Prostate gland (tissue), 1 donor: ENCODE measurements at regions not wholly inside any gene's neighbourhood (a gene's known extent, or its start where the extent isn't known, plus 50 kb on each side); places are given as distances from the start of the nearest gene placed in this dataset.

Experiments
- POLR2A ChIP-seq: fragments of 450-650 bp; IDR thresholded peaks from one replicate; pipeline ENCODE4 v1.6.1; 2016; ENCODE audit warnings: antibody characterized with exemption, mild to moderate bottlenecking
- POLR2AphosphoS5 ChIP-seq: sonication (generic); formaldehyde crosslinking; IDR thresholded peaks from one replicate; pipeline ENCODE4 v1.6.1; 2017; ENCODE audit warnings: antibody characterized with exemption

DNA sequence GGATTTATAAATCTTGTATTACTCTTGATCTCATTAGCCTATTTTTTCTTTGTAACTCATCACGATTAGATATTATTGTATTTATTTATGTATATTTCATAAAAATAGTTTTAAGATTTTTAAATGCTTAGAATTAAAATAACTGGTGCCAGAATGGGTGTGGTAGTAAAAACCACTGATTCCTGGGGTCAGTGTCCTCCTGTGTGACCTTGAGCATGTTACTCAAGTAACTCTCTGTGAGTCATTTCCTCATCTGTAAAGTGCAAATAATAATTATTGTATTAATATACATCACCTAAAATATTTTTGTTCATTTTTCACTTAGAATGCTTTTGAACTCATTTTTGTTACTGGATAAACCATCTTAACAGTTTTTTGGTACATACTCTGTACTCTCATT is 91.3 kb upstream of the TMEM229A start:
- TF ChIP-seq POLR2AphosphoS5, result no peak
- no peak for TF ChIP-seq POLR2A
